Astrocyte (in vitro differentiated cells and primary cell): ENCODE measurements at regions not wholly inside any gene's neighbourhood (a gene's known extent, or its start where the extent isn't known, plus 50 kb on each side); places are given as distances from the start of the nearest gene placed in this dataset.

Experiments used
- DNase-seq: peaks from one replicate; pipeline ENCODE4 v3.0.0-alpha.2; 2010; ENCODE audit warnings: low read depth
- FAIRE-seq: peaks from 2 replicates; lab custom pipeline; 2011; peaks lifted over from hg19 to GRCh38; lab: Jason Lieb, UNC
- H2AFZ ChIP-seq: 2 replicates; pipeline ENCODE4 v1.6.0; 2012; ENCODE audit warnings: low read depth, low read length, inconsistent platforms
- H3K27ac ChIP-seq: 2 replicates; pipeline ENCODE4 v1.5.1; 2011; ENCODE audit warnings: low read depth, low read length, inconsistent platforms
- H3K27me3 ChIP-seq: 2 replicates; pipeline ENCODE4 v1.6.0; 2011; ENCODE audit warnings: low read length, inconsistent platforms; ENCODE audit not compliant: insufficient read depth
- H3K36me3 ChIP-seq: 2 replicates; pipeline ENCODE4 v1.5.1; 2011; ENCODE audit warnings: low read length, inconsistent platforms; ENCODE audit not compliant: insufficient read depth
- H3K4me1 ChIP-seq: 2 replicates; pipeline ENCODE4 v1.5.1; 2011; ENCODE audit warnings: low read length, inconsistent platforms; ENCODE audit not compliant: insufficient read depth
- H3K4me2 ChIP-seq: 2 replicates; pipeline ENCODE4 v1.6.0; 2012; ENCODE audit warnings: low read length, inconsistent platforms
- H3K4me3 ChIP-seq: 2 replicates; pipeline ENCODE4 v1.5.1; 2011; ENCODE audit warnings: low read depth, mild to moderate bottlenecking, low read length, inconsistent platforms; ENCODE audit not compliant: insufficient read depth
- H3K79me2 ChIP-seq: 2 replicates; pipeline ENCODE4 v1.6.0; 2012; ENCODE audit warnings: mild to moderate bottlenecking, low read length, inconsistent platforms; ENCODE audit not compliant: insufficient read depth
- H3K9ac ChIP-seq: 2 replicates; pipeline ENCODE4 v1.6.0; 2012; ENCODE audit warnings: mild to moderate bottlenecking, low read length, inconsistent platforms
- H3K9me3 ChIP-seq: 2 replicates; pipeline ENCODE4 v1.5.1; 2012; ENCODE audit warnings: low read depth, mild to moderate bottlenecking, low read length, inconsistent platforms; ENCODE audit not compliant: insufficient read depth
- H4K20me1 ChIP-seq: 2 replicates; pipeline ENCODE4 v1.6.0; 2012; ENCODE audit warnings: low read length, inconsistent platforms; ENCODE audit not compliant: insufficient read depth
- H3K27ac Mint-ChIP-seq: one replicate; pipeline ENCODE4 v1.8.0; 2021; ENCODE audit warnings: mild to moderate bottlenecking, mixed read lengths; ENCODE audit not compliant: unreplicated experiment
- H3K27me3 Mint-ChIP-seq: one replicate; pipeline ENCODE4 v1.8.0; 2021; ENCODE audit warnings: low read depth, mixed read lengths; ENCODE audit not compliant: unreplicated experiment
- H3K36me3 Mint-ChIP-seq: one replicate; pipeline ENCODE4 v1.8.0; 2021; ENCODE audit warnings: low read depth, mixed read lengths; ENCODE audit not compliant: unreplicated experiment
- H3K4me1 Mint-ChIP-seq: one replicate; pipeline ENCODE4 v1.8.0; 2021; ENCODE audit warnings: low read depth, mixed read lengths; ENCODE audit not compliant: unreplicated experiment
- H3K4me3 Mint-ChIP-seq: one replicate; pipeline ENCODE4 v1.8.0; 2021; ENCODE audit warnings: mild to moderate bottlenecking, moderate library complexity, mixed read lengths; ENCODE audit not compliant: unreplicated experiment
- H3K9me3 Mint-ChIP-seq: one replicate; pipeline ENCODE4 v1.8.0; 2021; ENCODE audit warnings: mild to moderate bottlenecking, mixed read lengths; ENCODE audit not compliant: unreplicated experiment
- CTCF ChIP-seq: IDR thresholded peaks from 2 replicates; pipeline ENCODE4 v1.5.1; 2011; ENCODE audit warnings: low read depth, mild to moderate bottlenecking, inconsistent platforms, low read length, moderate library complexity; ENCODE audit not compliant: insufficient read depth
- EZH2 ChIP-seq: IDR thresholded peaks from 2 replicates; pipeline ENCODE4 v1.6.1; 2012; ENCODE audit warnings: mild to moderate bottlenecking, low read length, inconsistent platforms; ENCODE audit not compliant: insufficient read depth

- TF ChIP-seq EZH2 (no peak), CTCF (no peak)
- no peak for DNase-seq
- Histone ChIP-seq H3K9ac (no peak overlapping the region), H3K27me3 (no peaks in the 10 kb centered on the region), H3K9me3 (peaks cover 10% of the 10 kb centered on the region), H2AFZ (no peak overlapping the region), H3K4me1 (no peaks in the 10 kb centered on the region), H3K4me2 (no peak overlapping the region), H3K27ac (no peak overlapping the region), H3K4me3 (no peak overlapping the region), H4K20me1 (no peaks in the 10 kb centered on the region), H3K79me2 (no peaks in the 10 kb centered on the region), H3K36me3 (no peaks in the 10 kb centered on the region)
- Mint-ChIP-seq H3K27me3 (no peaks in the 10 kb centered on the region), H3K4me3 (no peak overlapping the region), H3K27ac (peak overlapping the region; percentile 42), H3K4me1 (peaks cover 2% of the 10 kb centered on the region), H3K9me3 (peaks cover 21% of the 10 kb centered on the region), H3K36me3 (no peaks in the 10 kb centered on the region)
- FAIRE-seq, result no peak
Observed at GRCh38 chr14:44107156-44107555, 399.9 kb downstream of the FSCB start.

GRCh38 chr14:44099743-44100488 lies 407.2 kb downstream of the FSCB start:
- no peaks in the 10 kb centered on the region for H3K36me3 Mint-ChIP-seq
- H3K4me2 ChIP-seq, result no peak overlapping the region
- H3K9me3 ChIP-seq, result peaks cover 10% of the 10 kb centered on the region
- H3K27ac ChIP-seq, result no peak overlapping the region
- H3K9me3 Mint-ChIP-seq, result no peaks in the 10 kb centered on the region
- no peaks in the 10 kb centered on the region for H3K79me2 ChIP-seq
- no peaks in the 10 kb centered on the region for H3K4me1 ChIP-seq
- FAIRE-seq (no peak), DNase-seq (no peak)
- TF ChIP-seq CTCF (no peak), EZH2 (no peak)
- no peak overlapping the region for H2AFZ ChIP-seq
- H3K36me3 ChIP-seq, result no peaks in the 10 kb centered on the region
- no peak overlapping the region for H3K4me3 Mint-ChIP-seq
- H3K27ac Mint-ChIP-seq, result no peak overlapping the region
- no peak overlapping the region for H3K4me3 ChIP-seq
- no peaks in the 10 kb centered on the region for H3K27me3 ChIP-seq
- no peaks in the 10 kb centered on the region for H3K4me1 Mint-ChIP-seq
- H3K9ac ChIP-seq, result no peak overlapping the region
- H3K27me3 Mint-ChIP-seq, result no peaks in the 10 kb centered on the region
- no peaks in the 10 kb centered on the region for H4K20me1 ChIP-seq

GRCh38 chr14:44081146-44081545 lies 425.9 kb downstream of the FSCB start:
- Histone ChIP-seq H3K4me3 (no peak overlapping the region), H3K36me3 (no peaks in the 10 kb centered on the region), H3K4me2 (no peak overlapping the region)

More at GRCh38 chr14:44081146-44081545, 425.9 kb downstream of the FSCB start:
- H3K27ac Mint-ChIP-seq, result no peak overlapping the region
- H3K27ac ChIP-seq, result no peak overlapping the region
- no peak overlapping the region for H3K9ac ChIP-seq
- no peaks in the 10 kb centered on the region for H3K9me3 Mint-ChIP-seq
- no peak overlapping the region for H2AFZ ChIP-seq
- H4K20me1 ChIP-seq, result no peaks in the 10 kb centered on the region
- DNase-seq, result no peak
- no peak for FAIRE-seq
- H3K4me1 ChIP-seq, result no peaks in the 10 kb centered on the region
- H3K4me1 Mint-ChIP-seq, result no peaks in the 10 kb centered on the region
- no peak for TF ChIP-seq CTCF
- no peaks in the 10 kb centered on the region for H3K27me3 Mint-ChIP-seq
- no peaks in the 10 kb centered on the region for H3K79me2 ChIP-seq
- no peaks in the 10 kb centered on the region for H3K27me3 ChIP-seq
- no peaks in the 10 kb centered on the region for H3K9me3 ChIP-seq
- H3K36me3 Mint-ChIP-seq, result no peaks in the 10 kb centered on the region
- no peak overlapping the region for H3K4me3 Mint-ChIP-seq
